Gastroesophageal sphincter (tissue), 3 donors: ENCODE measurements at regions not wholly inside any gene's neighbourhood (a gene's known extent, or its start where the extent isn't known, plus 50 kb on each side); places are given as distances from the start of the nearest gene placed in this dataset.

Source experiments
- CTCF ChIP-seq, 4 experiments: fragments of 200-600 bp in 2 of 4; fragments of 450-650 bp in 2 of 4; sonication (generic) in 1 of 4; IDR thresholded peaks; one replicate each; pipeline ENCODE4 v1.5.1; 2017 to 2019; ENCODE audit warnings: antibody characterized with exemption in 4 of 4, mild to moderate bottlenecking in 2 of 4, moderate library complexity in 2 of 4
- POLR2AphosphoS5 ChIP-seq: sonication (generic); formaldehyde crosslinking; IDR thresholded peaks from one replicate; pipeline ENCODE4 v1.6.1; 2017; ENCODE audit warnings: antibody characterized with exemption

GRCh38 chr5:32845171-32845570, 134.1 kb downstream of the NPR3 start:
- TF ChIP-seq CTCF (IDR thresholded peaks at IDR 0.05) (no peak), POLR2AphosphoS5 (no peak)
